ENCODE measurements at regions not wholly inside any gene's neighbourhood (a gene's known extent, or its start where the extent isn't known, plus 50 kb on each side); places are given as distances from the start of the nearest gene placed in this dataset.

DNA sequence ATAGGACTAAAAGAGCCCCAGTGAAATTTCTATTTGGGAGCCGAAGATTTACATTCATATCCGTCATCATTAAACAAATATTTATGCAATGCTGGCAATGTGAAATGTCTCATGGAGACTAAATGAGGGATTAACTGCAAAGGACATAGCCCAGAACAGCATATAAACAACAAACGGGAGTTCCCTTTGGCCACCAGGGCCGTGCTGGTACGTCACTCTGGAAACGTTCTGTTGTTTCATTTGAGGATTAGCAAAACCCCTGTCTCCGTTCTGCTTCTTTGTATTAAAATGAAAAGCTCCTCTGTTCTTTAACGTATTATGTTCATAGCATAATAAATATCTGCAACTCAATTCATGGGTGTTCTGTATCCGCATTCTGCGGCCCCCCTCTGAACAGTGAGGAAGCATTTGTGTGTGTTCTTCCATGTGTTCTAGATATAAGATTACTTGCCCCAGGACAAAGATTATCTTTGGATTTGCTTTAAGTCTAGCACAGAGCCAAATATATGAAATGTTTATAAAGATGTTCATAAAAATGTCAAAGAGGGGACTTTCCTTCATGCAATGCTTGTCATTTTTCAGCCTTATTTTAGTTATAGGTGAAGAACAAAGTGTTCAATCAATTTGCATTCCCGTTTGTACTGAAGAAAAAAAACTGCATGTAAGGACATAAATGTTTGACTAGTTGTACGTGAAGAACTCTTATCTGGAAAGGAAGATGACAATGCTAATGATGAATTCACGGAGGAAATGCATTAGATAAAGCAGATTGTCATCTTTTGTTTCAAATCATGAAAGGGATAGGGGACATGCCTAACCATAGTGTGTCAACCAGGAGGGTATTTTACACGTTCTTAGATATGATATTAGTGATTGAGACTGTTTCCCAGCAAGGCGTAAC, 90.0 kb upstream of the TNFAIP3 start (continued):
- TF ChIP-seq ZBTB33 (IDR thresholded peaks at IDR 0.05): no peak
- no peak for TF ChIP-seq SP1 (IDR thresholded peaks at IDR 0.05)
- no peak for TF ChIP-seq TAF1 (conservative IDR thresholded peaks at IDR 0.05)
- TF ChIP-seq MAX (IDR thresholded peaks at IDR 0.05): no peak
- TF ChIP-seq EGR1 (IDR thresholded peaks at IDR 0.05; ENCODE audit: low read depth in 2 of 2): no peak

DNA sequence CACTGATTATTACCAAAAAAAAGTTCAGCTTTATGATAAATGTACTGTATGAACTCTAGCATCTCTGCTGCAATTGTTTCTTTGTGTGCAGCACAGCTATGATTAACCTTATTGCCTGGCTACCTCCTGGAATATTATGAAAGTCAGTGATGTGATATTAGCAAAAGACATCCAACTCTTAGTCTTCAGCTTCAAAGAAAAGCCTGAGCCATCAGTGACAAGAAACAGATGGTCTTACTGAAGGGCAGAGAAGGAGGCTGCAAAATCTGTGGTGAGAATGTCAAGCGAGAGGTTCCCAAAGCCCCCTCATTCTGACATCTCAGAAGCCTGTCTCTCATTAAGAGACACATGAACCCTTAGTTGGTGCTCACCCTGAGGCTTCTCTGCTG, 89.4 kb upstream of the TNFAIP3 start:
- no peak for TF ChIP-seq NR2F2 (IDR thresholded peaks at IDR 0.05)
- TF ChIP-seq YY1 (IDR thresholded peaks at IDR 0.05): no peak
- TF ChIP-seq HNF4A (conservative IDR thresholded peaks at IDR 0.05): no peak
- no peak for TF ChIP-seq GABPA (IDR thresholded peaks at IDR 0.05 in 1 of 2, conservative IDR thresholded peaks at IDR 0.05 in 1 of 2)
- no peak for TF ChIP-seq RAD21 (IDR thresholded peaks at IDR 0.05)
- TF ChIP-seq JUND (IDR thresholded peaks at IDR 0.05): no peak
- no peak for TF ChIP-seq CTCF (IDR thresholded peaks at IDR 0.05; ENCODE audit: low read depth, low read length, missing input control)
- no peak for TF ChIP-seq EGR1 (IDR thresholded peaks at IDR 0.05; ENCODE audit: low read depth in 2 of 2)
- TF ChIP-seq, protein P1, sequence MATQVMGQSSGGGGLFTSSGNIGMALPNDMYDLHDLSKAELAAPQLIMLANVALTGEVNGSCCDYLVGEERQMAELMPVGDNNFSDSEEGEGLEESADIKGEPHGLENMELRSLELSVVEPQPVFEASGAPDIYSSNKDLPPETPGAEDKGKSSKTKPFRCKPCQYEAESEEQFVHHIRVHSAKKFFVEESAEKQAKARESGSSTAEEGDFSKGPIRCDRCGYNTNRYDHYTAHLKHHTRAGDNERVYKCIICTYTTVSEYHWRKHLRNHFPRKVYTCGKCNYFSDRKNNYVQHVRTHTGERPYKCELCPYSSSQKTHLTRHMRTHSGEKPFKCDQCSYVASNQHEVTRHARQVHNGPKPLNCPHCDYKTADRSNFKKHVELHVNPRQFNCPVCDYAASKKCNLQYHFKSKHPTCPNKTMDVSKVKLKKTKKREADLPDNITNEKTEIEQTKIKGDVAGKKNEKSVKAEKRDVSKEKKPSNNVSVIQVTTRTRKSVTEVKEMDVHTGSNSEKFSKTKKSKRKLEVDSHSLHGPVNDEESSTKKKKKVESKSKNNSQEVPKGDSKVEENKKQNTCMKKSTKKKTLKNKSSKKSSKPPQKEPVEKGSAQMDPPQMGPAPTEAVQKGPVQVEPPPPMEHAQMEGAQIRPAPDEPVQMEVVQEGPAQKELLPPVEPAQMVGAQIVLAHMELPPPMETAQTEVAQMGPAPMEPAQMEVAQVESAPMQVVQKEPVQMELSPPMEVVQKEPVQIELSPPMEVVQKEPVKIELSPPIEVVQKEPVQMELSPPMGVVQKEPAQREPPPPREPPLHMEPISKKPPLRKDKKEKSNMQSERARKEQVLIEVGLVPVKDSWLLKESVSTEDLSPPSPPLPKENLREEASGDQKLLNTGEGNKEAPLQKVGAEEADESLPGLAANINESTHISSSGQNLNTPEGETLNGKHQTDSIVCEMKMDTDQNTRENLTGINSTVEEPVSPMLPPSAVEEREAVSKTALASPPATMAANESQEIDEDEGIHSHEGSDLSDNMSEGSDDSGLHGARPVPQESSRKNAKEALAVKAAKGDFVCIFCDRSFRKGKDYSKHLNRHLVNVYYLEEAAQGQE (IDR thresholded peaks at IDR 0.05): no peak
- TF ChIP-seq TAF1 (conservative IDR thresholded peaks at IDR 0.05): no peak
- TF ChIP-seq FOXA2 (IDR thresholded peaks at IDR 0.05): no peak
- TF ChIP-seq HNF4G (IDR thresholded peaks at IDR 0.05): no peak
- no peak for TF ChIP-seq ZBTB33 (IDR thresholded peaks at IDR 0.05)
- TF ChIP-seq FOXA1 (IDR thresholded peaks at IDR 0.05): no peak
- TF ChIP-seq SP1 (IDR thresholded peaks at IDR 0.05): no peak
- no peak for TF ChIP-seq ATF3 (IDR thresholded peaks at IDR 0.05)
- TF ChIP-seq RXRA (IDR thresholded peaks at IDR 0.05): no peak
- TF ChIP-seq MAX (IDR thresholded peaks at IDR 0.05): no peak
- 96% methylated on average over 1 of the region's 1 CpG for WGBS
- no peaks in the 10 kb centered on the region for H3K36me3 ChIP-seq (ENCODE audit: control insufficient read depth in 4 of 4, insufficient read depth in 3 of 4, low read depth in 1 of 4, low read length in 3 of 4)
- H3K4me3 ChIP-seq (ENCODE audit: low read depth in 1 of 3, low read length in 3 of 3): no peak overlapping the region
- no peak for DNase-seq (ENCODE audit: low spot score)
- H3K27ac ChIP-seq (ENCODE audit: low read depth in 1 of 2, low read length in 2 of 2): no peak overlapping the region
- no peaks in the 10 kb centered on the region for H3K9me3 ChIP-seq (ENCODE audit: control insufficient read depth in 4 of 4, low read length in 3 of 4)
- H3K9ac ChIP-seq (ENCODE audit: low read depth in 1 of 2, low read length in 2 of 2): no peak overlapping the region
- no peaks in the 10 kb centered on the region for H3K4me1 ChIP-seq (ENCODE audit: control insufficient read depth in 4 of 4, insufficient read depth in 4 of 4, low read length in 3 of 4)
- H3K27me3 ChIP-seq (ENCODE audit: control insufficient read depth in 4 of 4, insufficient read depth in 4 of 4, low read length in 3 of 4): no peaks in the 10 kb centered on the region
